Chondrocyte (in vitro differentiated cells): ENCODE measurements at regions not wholly inside any gene's neighbourhood (a gene's known extent, or its start where the extent isn't known, plus 50 kb on each side); places are given as distances from the start of the nearest gene placed in this dataset.

Experiments used
- DNase-seq: peaks from one replicate; pipeline ENCODE4 v3.0.0; 2021; ENCODE audit warnings: mixed read lengths, low spot score
- H3K27ac Mint-ChIP-seq: one replicate; pipeline ENCODE4 v1.8.0; 2021; ENCODE audit warnings: mild to moderate bottlenecking, moderate library complexity, mixed read lengths; ENCODE audit not compliant: unreplicated experiment
- H3K27me3 Mint-ChIP-seq: 2 replicates; pipeline ENCODE4 v1.8.0; 2021; ENCODE audit warnings: low read depth, mixed read lengths
- H3K36me3 Mint-ChIP-seq: 2 replicates; pipeline ENCODE4 v1.8.0; 2021; ENCODE audit warnings: low read depth, mixed read lengths
- H3K4me1 Mint-ChIP-seq: 2 replicates; pipeline ENCODE4 v1.8.0; 2021; ENCODE audit warnings: low read depth, mild to moderate bottlenecking, mixed read lengths
- H3K4me3 Mint-ChIP-seq: one replicate; pipeline ENCODE4 v1.8.0; 2021; ENCODE audit warnings: mild to moderate bottlenecking, moderate library complexity, mixed read lengths; ENCODE audit not compliant: unreplicated experiment
- H3K9me3 Mint-ChIP-seq: 2 replicates; pipeline ENCODE4 v1.8.0; 2021; ENCODE audit warnings: low read depth, mixed read lengths
- TF ChIP-seq, protein P1 (sequence below): fragments of 200-600 bp; sonication (generic); IDR thresholded peaks from 2 replicates; pipeline ENCODE4 v1.5.0; 2021; ENCODE audit warnings: antibody characterized with exemption, mild to moderate bottlenecking, moderate library complexity

DNA sequence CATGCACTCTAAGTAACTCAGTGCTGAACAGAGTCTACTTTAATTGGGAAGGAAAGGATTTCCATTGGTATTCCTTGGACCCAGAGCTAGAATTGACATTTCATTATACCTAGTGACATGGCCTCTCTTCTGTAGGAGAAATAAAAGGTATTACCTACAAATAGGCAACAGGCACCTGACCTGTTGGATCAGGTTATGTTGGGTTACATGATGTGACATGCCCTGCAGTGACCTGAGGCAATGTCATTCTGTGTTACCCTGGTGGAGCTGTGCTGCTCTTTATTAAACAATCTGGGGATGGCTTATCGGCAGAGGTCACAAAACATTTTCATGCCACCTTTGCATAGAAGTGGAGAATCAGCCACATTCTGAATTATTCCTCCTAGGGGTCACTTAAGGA lies 427.7 kb downstream of the MDFIC start:
- no peaks in the 10 kb centered on the region for H3K36me3 Mint-ChIP-seq

DNA sequence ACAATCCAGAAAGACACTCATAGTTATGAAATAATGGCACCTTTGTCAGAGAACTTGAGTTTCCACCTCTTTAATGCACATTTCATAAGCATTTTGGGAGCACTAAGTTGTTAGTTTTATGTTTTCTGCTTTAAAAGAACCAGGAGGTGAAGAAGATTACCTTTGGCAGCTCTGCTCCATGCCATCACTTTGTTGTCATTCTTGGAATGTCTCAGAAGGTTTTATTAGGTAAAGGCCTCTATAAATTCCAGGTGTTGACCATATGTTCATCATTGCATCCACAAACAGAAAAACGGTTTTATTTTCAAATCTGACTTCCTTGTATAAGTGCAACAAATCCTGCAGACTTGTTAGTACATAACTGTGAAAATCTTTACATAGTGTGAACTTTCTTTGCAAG lies 424.8 kb downstream of the MDFIC start:
- Mint-ChIP-seq H3K36me3 (no peaks in the 10 kb centered on the region), H3K4me3 (no peak overlapping the region), H3K27me3 (no peaks in the 10 kb centered on the region), H3K4me1 (no peaks in the 10 kb centered on the region), H3K27ac (no peak overlapping the region), H3K9me3 (no peaks in the 10 kb centered on the region)
- no peak for DNase-seq
- TF ChIP-seq, protein P1, sequence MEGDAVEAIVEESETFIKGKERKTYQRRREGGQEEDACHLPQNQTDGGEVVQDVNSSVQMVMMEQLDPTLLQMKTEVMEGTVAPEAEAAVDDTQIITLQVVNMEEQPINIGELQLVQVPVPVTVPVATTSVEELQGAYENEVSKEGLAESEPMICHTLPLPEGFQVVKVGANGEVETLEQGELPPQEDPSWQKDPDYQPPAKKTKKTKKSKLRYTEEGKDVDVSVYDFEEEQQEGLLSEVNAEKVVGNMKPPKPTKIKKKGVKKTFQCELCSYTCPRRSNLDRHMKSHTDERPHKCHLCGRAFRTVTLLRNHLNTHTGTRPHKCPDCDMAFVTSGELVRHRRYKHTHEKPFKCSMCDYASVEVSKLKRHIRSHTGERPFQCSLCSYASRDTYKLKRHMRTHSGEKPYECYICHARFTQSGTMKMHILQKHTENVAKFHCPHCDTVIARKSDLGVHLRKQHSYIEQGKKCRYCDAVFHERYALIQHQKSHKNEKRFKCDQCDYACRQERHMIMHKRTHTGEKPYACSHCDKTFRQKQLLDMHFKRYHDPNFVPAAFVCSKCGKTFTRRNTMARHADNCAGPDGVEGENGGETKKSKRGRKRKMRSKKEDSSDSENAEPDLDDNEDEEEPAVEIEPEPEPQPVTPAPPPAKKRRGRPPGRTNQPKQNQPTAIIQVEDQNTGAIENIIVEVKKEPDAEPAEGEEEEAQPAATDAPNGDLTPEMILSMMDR: no peak

More for the DNA sequence above, 427.7 kb downstream of the MDFIC start:
- no peaks in the 10 kb centered on the region for H3K9me3 Mint-ChIP-seq
- DNase-seq: no peak
- H3K4me3 Mint-ChIP-seq: no peak overlapping the region
- no peaks in the 10 kb centered on the region for H3K4me1 Mint-ChIP-seq
- H3K27me3 Mint-ChIP-seq: no peaks in the 10 kb centered on the region
- TF ChIP-seq, protein P1: no peak
- no peak overlapping the region for H3K27ac Mint-ChIP-seq

DNA sequence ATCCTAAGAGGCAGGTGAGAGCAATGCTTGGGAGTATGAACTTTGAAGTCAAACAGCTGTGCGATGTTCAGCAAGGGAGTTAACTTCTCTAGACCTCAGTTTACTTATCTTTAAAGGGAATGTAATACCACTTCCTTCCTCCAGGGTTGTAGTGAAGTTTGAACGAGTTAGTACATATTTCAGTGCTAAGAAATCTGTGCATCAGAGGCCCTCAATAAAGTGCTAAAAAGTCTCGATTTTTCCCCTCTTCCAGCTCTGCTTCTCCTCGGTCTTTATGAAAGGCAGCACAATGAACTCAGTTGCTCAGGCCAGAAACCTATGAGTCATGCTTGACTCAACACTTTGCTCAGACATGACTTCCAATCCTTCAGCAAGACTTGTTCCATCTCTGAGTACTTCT lies 418.9 kb downstream of the MDFIC start:
- Mint-ChIP-seq H3K27ac (no peak overlapping the region), H3K36me3 (no peaks in the 10 kb centered on the region), H3K4me1 (no peaks in the 10 kb centered on the region), H3K27me3 (no peaks in the 10 kb centered on the region), H3K9me3 (no peaks in the 10 kb centered on the region), H3K4me3 (no peak overlapping the region)
- no peak for DNase-seq
- TF ChIP-seq, protein P1: peak; percentile 46

DNA sequence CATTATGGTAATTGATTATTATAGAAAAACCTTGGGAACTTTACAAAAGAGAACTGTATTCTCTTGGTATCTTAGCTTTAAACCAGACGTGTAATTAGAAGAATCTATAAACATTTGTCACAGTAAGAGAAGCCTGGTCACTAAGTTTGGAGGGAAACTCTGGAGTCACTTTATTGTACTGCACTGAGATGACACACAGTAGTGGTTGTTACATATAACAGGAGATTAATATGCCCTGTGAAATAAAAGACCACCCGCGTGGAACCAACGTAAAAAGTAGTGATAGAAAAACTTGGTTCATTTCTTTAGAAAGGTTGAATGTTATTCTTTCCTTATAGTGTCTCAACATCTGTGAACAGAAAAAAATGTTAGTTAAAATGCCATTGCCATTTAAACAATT lies 416.1 kb downstream of the MDFIC start:
- no peaks in the 10 kb centered on the region for H3K27me3 Mint-ChIP-seq
- no peak overlapping the region for H3K4me3 Mint-ChIP-seq
- H3K27ac Mint-ChIP-seq: no peak overlapping the region
- H3K36me3 Mint-ChIP-seq: no peaks in the 10 kb centered on the region
- H3K4me1 Mint-ChIP-seq: no peaks in the 10 kb centered on the region
- no peaks in the 10 kb centered on the region for H3K9me3 Mint-ChIP-seq
- TF ChIP-seq, protein P1: no peak
- no peak for DNase-seq

DNA sequence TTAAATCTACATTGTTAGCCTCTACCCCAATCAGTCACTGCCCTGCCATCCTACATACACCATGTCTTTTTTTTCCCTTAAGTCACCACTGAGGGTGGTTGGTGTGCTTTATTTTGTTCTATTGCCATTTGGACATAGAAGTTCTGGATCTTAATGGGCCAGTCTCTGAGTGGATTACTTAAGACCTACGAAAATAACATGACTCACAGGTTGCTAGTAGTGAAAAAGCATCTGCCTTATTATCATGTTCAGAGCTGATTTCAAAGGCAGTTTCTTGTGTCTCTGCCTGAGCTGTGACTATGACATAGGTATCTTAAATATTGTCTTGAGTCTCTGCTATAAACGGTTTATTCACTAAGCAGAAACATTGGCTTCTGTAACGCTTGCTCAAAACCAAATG lies 410.8 kb downstream of the MDFIC start:
- H3K9me3 Mint-ChIP-seq: no peaks in the 10 kb centered on the region
- H3K27ac Mint-ChIP-seq: no peak overlapping the region
- H3K4me3 Mint-ChIP-seq: no peak overlapping the region
- no peaks in the 10 kb centered on the region for H3K27me3 Mint-ChIP-seq
- DNase-seq: no peak
- TF ChIP-seq, protein P1: no peak
- H3K36me3 Mint-ChIP-seq: no peaks in the 10 kb centered on the region
- H3K4me1 Mint-ChIP-seq: no peaks in the 10 kb centered on the region
